Activated CD4-positive, alpha-beta T cell treated with anti-CD3 and anti-CD28 coated beads for 36 hours (primary cell): ENCODE measurements at regions not wholly inside any gene's neighbourhood (a gene's known extent, or its start where the extent isn't known, plus 50 kb on each side); places are given as distances from the start of the nearest gene placed in this dataset.
"Not testable (repeated sequence)": the region's sequence is repeated elsewhere in the genome, so short reads cannot be mapped to it uniquely, and the experiment has no call there.

Source experiments
- ATAC-seq: fragments of 200-7000 bp; cut with Tn5 transposase; one replicate; pipeline ENCODE4 v1.10.0; 2021; ENCODE audit warnings: mild to moderate bottlenecking, moderate library complexity
- CTCF ChIA-PET: fragments of 350-600 bp; sonication (Branson Sonifier 250); formaldehyde crosslinking; loops from one replicate; lab custom pipeline; 2021; ENCODE audit warnings: antibody characterized with exemption; lab: Charles Lee
- POLR2A ChIA-PET: fragments of 350-600 bp; sonication (Branson Sonifier 250); formaldehyde crosslinking; loops from one replicate; lab custom pipeline; 2021; ENCODE audit warnings: antibody characterized with exemption, inconsistent platforms; lab: Charles Lee
- DNase-seq: peaks from one replicate; pipeline ENCODE4 v3.0.0-alpha.2; 2020
- H3K27ac Mint-ChIP-seq: one replicate; pipeline ENCODE4 v1.8.0; 2021; ENCODE audit warnings: mixed read lengths
- H3K27me3 Mint-ChIP-seq: one replicate; pipeline ENCODE4 v1.8.0; 2021; ENCODE audit warnings: mixed read lengths
- H3K36me3 Mint-ChIP-seq: one replicate; pipeline ENCODE4 v1.8.0; 2021; ENCODE audit warnings: low read depth, mixed read lengths
- H3K4me1 Mint-ChIP-seq: one replicate; pipeline ENCODE4 v1.8.0; 2021; ENCODE audit warnings: mixed read lengths
- H3K4me3 Mint-ChIP-seq: one replicate; pipeline ENCODE4 v1.8.0; 2021; ENCODE audit warnings: mild to moderate bottlenecking, moderate library complexity, mixed read lengths
- H3K9me3 Mint-ChIP-seq: one replicate; pipeline ENCODE4 v1.8.0; 2021; ENCODE audit warnings: low read depth, mixed read lengths
- intact Hi-C, 2 experiments: fragments of 100-400 bp; cut with DNase I in 1 of 2; cut with micrococcal nuclease in 1 of 2; formaldehyde crosslinking; loops; one replicate each; pipeline versions ENCODE4 v1.14.2 to v1.15.1; 2022 to 2024; cut with DNase I, micrococcal nuclease

GRCh38 chr5:68066277-68066955, 149.1 kb upstream of the PIK3R1 start:
- peaks cover 5% of the 10 kb centered on the region for H3K27me3 Mint-ChIP-seq
- H3K27ac Mint-ChIP-seq = no peak overlapping the region
- DNase-seq = no peak
- H3K9me3 Mint-ChIP-seq = peaks cover 10% of the 10 kb centered on the region
- intact Hi-C loops = no loop called here
- H3K4me3 Mint-ChIP-seq = no peak overlapping the region
- no peak for ATAC-seq
- H3K4me1 Mint-ChIP-seq = peaks cover 10% of the 10 kb centered on the region
- CTCF ChIA-PET = no interaction called here
- POLR2A ChIA-PET = no interaction called here
- H3K36me3 Mint-ChIP-seq = no peaks in the 10 kb centered on the region

GRCh38 chr5:68065321-68065720, 150.2 kb upstream of the PIK3R1 start:
- intact Hi-C loops, POLR2A ChIA-PET, H3K4me1 Mint-ChIP-seq, H3K27ac Mint-ChIP-seq, ATAC-seq, CTCF ChIA-PET, H3K27me3 Mint-ChIP-seq, H3K36me3 Mint-ChIP-seq, H3K4me3 Mint-ChIP-seq, DNase-seq: not testable (repeated sequence)
- peaks cover 13% of the 10 kb centered on the region for H3K9me3 Mint-ChIP-seq

GRCh38 chr5:68060382-68060781, 155.2 kb upstream of the PIK3R1 start:
- ATAC-seq = no peak
- ChIA-PET POLR2A (no interaction called here), CTCF (no interaction called here)
- no peaks in the 10 kb centered on the region for H3K4me1 Mint-ChIP-seq
- peaks cover 9% of the 10 kb centered on the region for H3K27me3 Mint-ChIP-seq
- H3K9me3 Mint-ChIP-seq = peaks cover 9% of the 10 kb centered on the region
- no peaks in the 10 kb centered on the region for H3K36me3 Mint-ChIP-seq
- H3K4me3 Mint-ChIP-seq = no peak overlapping the region
- DNase-seq = no peak
- H3K27ac Mint-ChIP-seq = no peak overlapping the region
- intact Hi-C loops = no loop called here

GRCh38 chr5:68057191-68057590, 158.4 kb upstream of the PIK3R1 start:
- DNase-seq = no peak
- CTCF ChIA-PET = interaction anchor here (0.6 kb wide), 1 partner anchor 11 kb away, joined by 3 read pairs; no protein-coding TSS in a partner anchor
- no peaks in the 10 kb centered on the region for H3K4me1 Mint-ChIP-seq
- no peak for ATAC-seq
- H3K36me3 Mint-ChIP-seq = no peaks in the 10 kb centered on the region
- intact Hi-C loops = no loop called here
- POLR2A ChIA-PET = no interaction called here
- H3K27ac Mint-ChIP-seq = no peak overlapping the region
- H3K9me3 Mint-ChIP-seq = peaks cover 3% of the 10 kb centered on the region
- no peak overlapping the region for H3K4me3 Mint-ChIP-seq
- peaks cover 7% of the 10 kb centered on the region for H3K27me3 Mint-ChIP-seq

GRCh38 chr5:68055686-68056085, 159.9 kb upstream of the PIK3R1 start:
- Mint-ChIP-seq H3K4me3 (no peak overlapping the region), H3K36me3 (no peaks in the 10 kb centered on the region), H3K4me1 (no peaks in the 10 kb centered on the region), H3K9me3 (no peaks in the 10 kb centered on the region), H3K27me3 (peaks cover 12% of the 10 kb centered on the region), H3K27ac (no peak overlapping the region)
- intact Hi-C loops = no loop called here
- DNase-seq (no peak), ATAC-seq (no peak)
- ChIA-PET POLR2A (no interaction called here), CTCF (no interaction called here)

GRCh38 chr5:68054638-68055037, 160.9 kb upstream of the PIK3R1 start:
- no peaks in the 10 kb centered on the region for H3K9me3 Mint-ChIP-seq
- ChIA-PET CTCF (interaction anchor here (1.2 kb wide), 1 partner anchor 467 kb away, joined by 3 read pairs; no protein-coding TSS in a partner anchor), POLR2A (no interaction called here)
- intact Hi-C loops = no loop called here
- H3K4me1 Mint-ChIP-seq = no peaks in the 10 kb centered on the region
- H3K36me3 Mint-ChIP-seq = no peaks in the 10 kb centered on the region
- H3K27me3 Mint-ChIP-seq = peaks cover 9% of the 10 kb centered on the region
- no peak overlapping the region for H3K27ac Mint-ChIP-seq
- DNase-seq (no peak), ATAC-seq (no peak)
- no peak overlapping the region for H3K4me3 Mint-ChIP-seq

GRCh38 chr5:68053202-68053601, 162.4 kb upstream of the PIK3R1 start:
- Mint-ChIP-seq H3K4me3 (no peak overlapping the region), H3K27me3 (peaks cover 9% of the 10 kb centered on the region), H3K36me3 (no peaks in the 10 kb centered on the region), H3K4me1 (no peaks in the 10 kb centered on the region), H3K9me3 (peaks cover 4% of the 10 kb centered on the region), H3K27ac (no peak overlapping the region)
- ChIA-PET POLR2A (no interaction called here), CTCF (no interaction called here)
- DNase-seq (no peak), ATAC-seq (no peak)
- intact Hi-C loops = no loop called here

GRCh38 chr5:68049053-68049713, 166.4 kb upstream of the PIK3R1 start:
- Mint-ChIP-seq H3K9me3 (peaks cover 7% of the 10 kb centered on the region), H3K36me3 (no peaks in the 10 kb centered on the region), H3K27ac (no peak overlapping the region), H3K4me1 (no peaks in the 10 kb centered on the region), H3K27me3 (peaks cover 12% of the 10 kb centered on the region), H3K4me3 (no peak overlapping the region)
- ATAC-seq = no peak
- ChIA-PET CTCF (no interaction called here), POLR2A (no interaction called here)
- intact Hi-C loops = no loop called here
- DNase-seq = no peak

GRCh38 chr5:68048516-68048915, 167.0 kb upstream of the PIK3R1 start:
- ChIA-PET POLR2A (no interaction called here), CTCF (no interaction called here)
- DNase-seq (no peak), ATAC-seq (no peak)
- Mint-ChIP-seq H3K27me3 (peaks cover 12% of the 10 kb centered on the region), H3K4me1 (no peaks in the 10 kb centered on the region), H3K9me3 (peaks cover 7% of the 10 kb centered on the region), H3K4me3 (no peak overlapping the region), H3K27ac (no peak overlapping the region), H3K36me3 (no peaks in the 10 kb centered on the region)
- intact Hi-C loops = no loop called here

GRCh38 chr5:68048054-68048453, 167.5 kb upstream of the PIK3R1 start:
- POLR2A ChIA-PET, H3K4me1 Mint-ChIP-seq, intact Hi-C loops, H3K4me3 Mint-ChIP-seq, ATAC-seq, DNase-seq, H3K27ac Mint-ChIP-seq, H3K9me3 Mint-ChIP-seq, H3K36me3 Mint-ChIP-seq, CTCF ChIA-PET: not testable (repeated sequence)
- H3K27me3 Mint-ChIP-seq = peaks cover 12% of the 10 kb centered on the region

GRCh38 chr5:68047035-68047434, 168.5 kb upstream of the PIK3R1 start:
- intact Hi-C loops = no loop called here

GRCh38 chr5:68046445-68046844, 169.1 kb upstream of the PIK3R1 start:
- no peak overlapping the region for H3K4me3 Mint-ChIP-seq
- H3K27ac Mint-ChIP-seq = no peak overlapping the region
- peaks cover 7% of the 10 kb centered on the region for H3K9me3 Mint-ChIP-seq
- H3K36me3 Mint-ChIP-seq = no peaks in the 10 kb centered on the region
- ATAC-seq (no peak), DNase-seq (no peak)
- ChIA-PET CTCF (interaction anchor here (0.7 kb wide), 1 partner anchor 12 kb away, joined by 4 read pairs; no protein-coding TSS in a partner anchor), POLR2A (no interaction called here)
- peaks cover 3% of the 10 kb centered on the region for H3K27me3 Mint-ChIP-seq
- intact Hi-C loops = no loop called here
- no peaks in the 10 kb centered on the region for H3K4me1 Mint-ChIP-seq

More at GRCh38 chr5:68047035-68047434, 168.5 kb upstream of the PIK3R1 start:
- DNase-seq (no peak), ATAC-seq (no peak)
- Mint-ChIP-seq H3K9me3 (peaks cover 7% of the 10 kb centered on the region), H3K27me3 (peaks cover 9% of the 10 kb centered on the region), H3K4me1 (no peaks in the 10 kb centered on the region), H3K4me3 (no peak overlapping the region), H3K27ac (no peak overlapping the region), H3K36me3 (no peaks in the 10 kb centered on the region)
- POLR2A ChIA-PET = no interaction called here
- CTCF ChIA-PET = interaction anchor here (0.6 kb wide), 1 partner anchor 302 kb away, joined by 3 read pairs; no protein-coding TSS in a partner anchor
